ENCODE measurements at regions not wholly inside any gene's neighbourhood (a gene's known extent, or its start where the extent isn't known, plus 50 kb on each side); places are given as distances from the start of the nearest gene placed in this dataset.
"Not testable (repeated sequence)": the region's sequence is repeated elsewhere in the genome, so short reads cannot be mapped to it uniquely, and the experiment has no call there.

- DNase-seq (ENCODE audit: low read depth) = no peak
- TF ChIP-seq, protein P1, sequence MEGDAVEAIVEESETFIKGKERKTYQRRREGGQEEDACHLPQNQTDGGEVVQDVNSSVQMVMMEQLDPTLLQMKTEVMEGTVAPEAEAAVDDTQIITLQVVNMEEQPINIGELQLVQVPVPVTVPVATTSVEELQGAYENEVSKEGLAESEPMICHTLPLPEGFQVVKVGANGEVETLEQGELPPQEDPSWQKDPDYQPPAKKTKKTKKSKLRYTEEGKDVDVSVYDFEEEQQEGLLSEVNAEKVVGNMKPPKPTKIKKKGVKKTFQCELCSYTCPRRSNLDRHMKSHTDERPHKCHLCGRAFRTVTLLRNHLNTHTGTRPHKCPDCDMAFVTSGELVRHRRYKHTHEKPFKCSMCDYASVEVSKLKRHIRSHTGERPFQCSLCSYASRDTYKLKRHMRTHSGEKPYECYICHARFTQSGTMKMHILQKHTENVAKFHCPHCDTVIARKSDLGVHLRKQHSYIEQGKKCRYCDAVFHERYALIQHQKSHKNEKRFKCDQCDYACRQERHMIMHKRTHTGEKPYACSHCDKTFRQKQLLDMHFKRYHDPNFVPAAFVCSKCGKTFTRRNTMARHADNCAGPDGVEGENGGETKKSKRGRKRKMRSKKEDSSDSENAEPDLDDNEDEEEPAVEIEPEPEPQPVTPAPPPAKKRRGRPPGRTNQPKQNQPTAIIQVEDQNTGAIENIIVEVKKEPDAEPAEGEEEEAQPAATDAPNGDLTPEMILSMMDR (conservative IDR thresholded peaks at IDR 0.05; ENCODE audit: low read depth, low read length) = no peak
- no peak overlapping the region for H3K4me3 ChIP-seq (ENCODE audit: low read length)
Observed at GRCh38 chr1:229907884-229908638, 159.0 kb upstream of the GALNT2 start.

DNA sequence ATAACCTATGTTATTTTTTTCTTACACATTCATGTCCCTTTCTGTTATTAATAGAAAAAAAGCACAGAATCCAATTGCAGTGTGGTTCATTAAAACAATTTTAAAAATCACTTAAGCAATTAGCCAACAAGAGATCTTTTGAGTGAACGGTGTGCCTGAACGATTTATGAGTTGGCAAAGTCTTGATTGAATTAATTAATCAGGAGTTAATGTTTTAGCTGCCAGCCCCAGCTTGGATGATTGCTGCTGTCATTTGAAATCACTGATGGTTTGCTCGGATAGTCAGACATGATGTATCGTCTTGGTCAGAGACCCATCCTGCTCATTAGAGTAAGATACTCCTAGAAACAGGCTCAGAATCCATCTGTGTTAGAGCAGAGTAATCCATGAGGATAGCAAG is 158.3 kb upstream of the GALNT2 start:
- H3K4me3 ChIP-seq (ENCODE audit: low read length) = no peak overlapping the region
- TF ChIP-seq, protein P1 (conservative IDR thresholded peaks at IDR 0.05; ENCODE audit: low read depth, low read length) = no peak
- DNase-seq (ENCODE audit: low read depth) = no peak

- H3K4me3 ChIP-seq (ENCODE audit: low read length) = no peak overlapping the region
- DNase-seq (ENCODE audit: low read depth) = no peak
- TF ChIP-seq, protein P1 (conservative IDR thresholded peaks at IDR 0.05; ENCODE audit: low read depth, low read length) = no peak
Observed at GRCh38 chr1:229913489-229913888, 153.5 kb upstream of the GALNT2 start.

DNA sequence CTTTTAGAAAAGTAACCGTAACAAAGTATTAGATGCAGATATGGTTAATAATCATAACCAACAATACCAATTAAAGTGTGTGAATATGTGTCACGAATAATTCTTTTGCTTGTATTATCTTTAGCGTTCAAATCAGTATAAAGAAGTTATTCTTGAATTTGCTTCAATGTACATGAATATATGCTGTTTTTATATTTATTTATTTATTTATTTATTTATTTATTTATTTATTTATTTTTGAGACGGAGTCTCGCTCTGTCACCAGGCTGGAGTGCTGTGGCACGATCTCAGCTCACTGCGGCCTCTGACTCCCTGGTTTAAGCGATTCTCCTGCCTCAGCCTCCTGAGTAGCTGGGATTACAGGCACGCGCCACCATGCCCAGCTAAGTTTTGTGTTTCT is 147.6 kb upstream of the GALNT2 start:
- H3K4me3 ChIP-seq (ENCODE audit: low read length); DNase-seq (ENCODE audit: low read depth): not testable (repeated sequence)

DNA sequence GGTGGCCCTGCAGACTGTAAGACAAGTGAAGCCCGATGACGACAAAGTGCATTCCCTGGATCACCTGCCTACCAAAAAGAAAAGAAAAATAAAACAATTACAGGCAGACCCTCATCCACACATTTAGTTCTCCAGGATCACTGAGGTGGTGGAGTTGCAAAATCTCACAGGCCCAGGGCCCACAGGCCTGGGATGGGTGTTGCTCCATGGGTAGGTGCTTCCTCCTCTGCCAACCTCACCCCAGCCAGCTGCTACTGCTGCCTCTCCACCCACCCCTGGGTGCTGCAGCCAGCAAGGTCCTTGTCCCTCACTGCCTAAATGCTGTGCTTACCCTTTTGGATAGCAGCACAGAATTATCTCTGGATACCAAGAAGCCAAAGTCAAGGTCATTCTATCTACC is 146.4 kb upstream of the GALNT2 start:
- no peak overlapping the region for H3K4me3 ChIP-seq (ENCODE audit: low read length)
- TF ChIP-seq, protein P1 (conservative IDR thresholded peaks at IDR 0.05; ENCODE audit: low read depth, low read length) = no peak
- DNase-seq (ENCODE audit: low read depth) = no peak

- TF ChIP-seq, protein P1 (conservative IDR thresholded peaks at IDR 0.05; ENCODE audit: low read depth, low read length) = no peak
- no peak overlapping the region for H3K4me3 ChIP-seq (ENCODE audit: low read length)
- DNase-seq (ENCODE audit: low read depth) = no peak
Observed at GRCh38 chr1:229922249-229922648, 144.8 kb upstream of the GALNT2 start.

DNA sequence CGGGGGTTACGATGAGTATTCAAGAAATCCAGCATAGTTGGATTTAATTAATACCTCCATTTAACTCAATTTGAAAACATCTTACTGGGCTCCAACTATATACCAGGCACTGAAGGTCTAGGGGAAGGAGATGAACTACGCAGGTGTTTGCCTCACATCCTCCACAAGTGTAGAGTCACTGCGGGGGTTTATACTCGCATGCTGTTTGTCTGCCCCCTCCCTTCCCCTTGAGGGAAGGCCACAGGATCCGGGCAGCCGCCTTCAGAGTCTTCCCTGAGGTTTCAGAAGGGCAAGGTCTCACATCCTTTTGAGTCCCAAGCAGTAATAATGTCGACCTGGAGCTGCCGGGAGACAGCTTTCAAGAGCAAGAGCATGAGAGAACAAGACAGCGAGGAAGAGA is 142.4 kb upstream of the GALNT2 start:
- DNase-seq (ENCODE audit: low read depth) = no peak
- TF ChIP-seq, protein P1 (conservative IDR thresholded peaks at IDR 0.05; ENCODE audit: low read depth, low read length) = no peak

More for the DNA sequence above, 142.4 kb upstream of the GALNT2 start:
- no peak overlapping the region for H3K4me3 ChIP-seq (ENCODE audit: low read length)
